ENCODE measurements at regions not wholly inside any gene's neighbourhood (a gene's known extent, or its start where the extent isn't known, plus 50 kb on each side); places are given as distances from the start of the nearest gene placed in this dataset.

- TF ChIP-seq, protein P1, sequence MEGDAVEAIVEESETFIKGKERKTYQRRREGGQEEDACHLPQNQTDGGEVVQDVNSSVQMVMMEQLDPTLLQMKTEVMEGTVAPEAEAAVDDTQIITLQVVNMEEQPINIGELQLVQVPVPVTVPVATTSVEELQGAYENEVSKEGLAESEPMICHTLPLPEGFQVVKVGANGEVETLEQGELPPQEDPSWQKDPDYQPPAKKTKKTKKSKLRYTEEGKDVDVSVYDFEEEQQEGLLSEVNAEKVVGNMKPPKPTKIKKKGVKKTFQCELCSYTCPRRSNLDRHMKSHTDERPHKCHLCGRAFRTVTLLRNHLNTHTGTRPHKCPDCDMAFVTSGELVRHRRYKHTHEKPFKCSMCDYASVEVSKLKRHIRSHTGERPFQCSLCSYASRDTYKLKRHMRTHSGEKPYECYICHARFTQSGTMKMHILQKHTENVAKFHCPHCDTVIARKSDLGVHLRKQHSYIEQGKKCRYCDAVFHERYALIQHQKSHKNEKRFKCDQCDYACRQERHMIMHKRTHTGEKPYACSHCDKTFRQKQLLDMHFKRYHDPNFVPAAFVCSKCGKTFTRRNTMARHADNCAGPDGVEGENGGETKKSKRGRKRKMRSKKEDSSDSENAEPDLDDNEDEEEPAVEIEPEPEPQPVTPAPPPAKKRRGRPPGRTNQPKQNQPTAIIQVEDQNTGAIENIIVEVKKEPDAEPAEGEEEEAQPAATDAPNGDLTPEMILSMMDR (conservative IDR thresholded peaks at IDR 0.05; ENCODE audit: low read depth in 2 of 2) = no peak
- TF ChIP-seq CREB1 (CRISPR knock-in tag; IDR thresholded peaks at IDR 0.05; ENCODE audit: low read depth) (no peak), EZH2phosphoT487 (IDR thresholded peaks at IDR 0.05; ENCODE audit: unreplicated experiment) (no peak), POLR2AphosphoS5 (IDR thresholded peaks at IDR 0.05; ENCODE audit: low read depth) (no peak), EZH2 (IDR thresholded peaks at IDR 0.05; ENCODE audit: low read depth, unreplicated experiment) (no peak), ZNF331 (CRISPR knock-in tag; IDR thresholded peaks at IDR 0.05; ENCODE audit: low read depth) (no peak), REST (IDR thresholded peaks at IDR 0.05; ENCODE audit: unreplicated experiment) (no peak), JUNB (IDR thresholded peaks at IDR 0.05; ENCODE audit: unreplicated experiment) (no peak), NANOG (IDR thresholded peaks at IDR 0.05; ENCODE audit: borderline replicate concordance) (no peak), ETS1 (IDR thresholded peaks at IDR 0.05) (no peak), STAT1 (IDR thresholded peaks at IDR 0.05; ENCODE audit: unreplicated experiment) (no peak), ZNF114 (CRISPR knock-in tag; IDR thresholded peaks at IDR 0.05) (no peak)
- TF ChIP-seq, protein P2, sequence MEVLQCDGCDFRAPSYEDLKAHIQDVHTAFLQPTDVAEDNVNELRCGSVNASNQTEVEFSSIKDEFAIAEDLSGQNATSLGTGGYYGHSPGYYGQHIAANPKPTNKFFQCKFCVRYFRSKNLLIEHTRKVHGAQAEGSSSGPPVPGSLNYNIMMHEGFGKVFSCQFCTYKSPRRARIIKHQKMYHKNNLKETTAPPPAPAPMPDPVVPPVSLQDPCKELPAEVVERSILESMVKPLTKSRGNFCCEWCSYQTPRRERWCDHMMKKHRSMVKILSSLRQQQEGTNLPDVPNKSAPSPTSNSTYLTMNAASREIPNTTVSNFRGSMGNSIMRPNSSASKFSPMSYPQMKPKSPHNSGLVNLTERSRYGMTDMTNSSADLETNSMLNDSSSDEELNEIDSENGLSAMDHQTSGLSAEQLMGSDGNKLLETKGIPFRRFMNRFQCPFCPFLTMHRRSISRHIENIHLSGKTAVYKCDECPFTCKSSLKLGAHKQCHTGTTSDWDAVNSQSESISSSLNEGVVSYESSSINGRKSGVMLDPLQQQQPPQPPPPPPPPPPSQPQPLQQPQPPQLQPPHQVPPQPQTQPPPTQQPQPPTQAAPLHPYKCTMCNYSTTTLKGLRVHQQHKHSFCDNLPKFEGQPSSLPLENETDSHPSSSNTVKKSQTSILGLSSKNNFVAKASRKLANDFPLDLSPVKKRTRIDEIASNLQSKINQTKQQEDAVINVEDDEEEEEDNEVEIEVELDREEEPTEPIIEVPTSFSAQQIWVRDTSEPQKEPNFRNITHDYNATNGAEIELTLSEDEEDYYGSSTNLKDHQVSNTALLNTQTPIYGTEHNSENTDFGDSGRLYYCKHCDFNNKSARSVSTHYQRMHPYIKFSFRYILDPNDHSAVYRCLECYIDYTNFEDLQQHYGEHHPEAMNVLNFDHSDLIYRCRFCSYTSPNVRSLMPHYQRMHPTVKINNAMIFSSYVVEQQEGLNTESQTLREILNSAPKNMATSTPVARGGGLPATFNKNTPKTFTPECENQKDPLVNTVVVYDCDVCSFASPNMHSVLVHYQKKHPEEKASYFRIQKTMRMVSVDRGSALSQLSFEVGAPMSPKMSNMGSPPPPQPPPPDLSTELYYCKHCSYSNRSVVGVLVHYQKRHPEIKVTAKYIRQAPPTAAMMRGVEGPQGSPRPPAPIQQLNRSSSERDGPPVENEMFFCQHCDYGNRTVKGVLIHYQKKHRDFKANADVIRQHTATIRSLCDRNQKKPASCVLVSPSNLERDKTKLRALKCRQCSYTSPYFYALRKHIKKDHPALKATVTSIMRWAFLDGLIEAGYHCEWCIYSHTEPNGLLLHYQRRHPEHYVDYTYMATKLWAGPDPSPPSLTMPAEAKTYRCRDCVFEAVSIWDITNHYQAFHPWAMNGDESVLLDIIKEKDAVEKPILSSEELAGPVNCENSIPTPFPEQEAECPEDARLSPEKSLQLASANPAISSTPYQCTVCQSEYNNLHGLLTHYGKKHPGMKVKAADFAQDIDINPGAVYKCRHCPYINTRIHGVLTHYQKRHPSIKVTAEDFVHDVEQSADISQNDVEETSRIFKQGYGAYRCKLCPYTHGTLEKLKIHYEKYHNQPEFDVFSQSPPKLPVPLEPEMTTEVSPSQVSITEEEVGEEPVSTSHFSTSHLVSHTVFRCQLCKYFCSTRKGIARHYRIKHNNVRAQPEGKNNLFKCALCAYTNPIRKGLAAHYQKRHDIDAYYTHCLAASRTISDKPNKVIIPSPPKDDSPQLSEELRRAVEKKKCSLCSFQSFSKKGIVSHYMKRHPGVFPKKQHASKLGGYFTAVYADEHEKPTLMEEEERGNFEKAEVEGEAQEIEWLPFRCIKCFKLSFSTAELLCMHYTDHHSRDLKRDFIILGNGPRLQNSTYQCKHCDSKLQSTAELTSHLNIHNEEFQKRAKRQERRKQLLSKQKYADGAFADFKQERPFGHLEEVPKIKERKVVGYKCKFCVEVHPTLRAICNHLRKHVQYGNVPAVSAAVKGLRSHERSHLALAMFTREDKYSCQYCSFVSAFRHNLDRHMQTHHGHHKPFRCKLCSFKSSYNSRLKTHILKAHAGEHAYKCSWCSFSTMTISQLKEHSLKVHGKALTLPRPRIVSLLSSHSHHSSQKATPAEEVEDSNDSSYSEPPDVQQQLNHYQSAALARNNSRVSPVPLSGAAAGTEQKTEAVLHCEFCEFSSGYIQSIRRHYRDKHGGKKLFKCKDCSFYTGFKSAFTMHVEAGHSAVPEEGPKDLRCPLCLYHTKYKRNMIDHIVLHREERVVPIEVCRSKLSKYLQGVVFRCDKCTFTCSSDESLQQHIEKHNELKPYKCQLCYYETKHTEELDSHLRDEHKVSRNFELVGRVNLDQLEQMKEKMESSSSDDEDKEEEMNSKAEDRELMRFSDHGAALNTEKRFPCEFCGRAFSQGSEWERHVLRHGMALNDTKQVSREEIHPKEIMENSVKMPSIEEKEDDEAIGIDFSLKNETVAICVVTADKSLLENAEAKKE (CRISPR knock-in tag; IDR thresholded peaks at IDR 0.05) = no peak
Measured at GRCh38 chr6:6891125-6891721, 216.5 kb upstream of the RREB1 start.
